ENCODE measurements at regions not wholly inside any gene's neighbourhood (a gene's known extent, or its start where the extent isn't known, plus 50 kb on each side); places are given as distances from the start of the nearest gene placed in this dataset.

GRCh38 chr9:78599926-78600325 is 303.0 kb downstream of the PSAT1 start:
- no peak for DNase-seq (ENCODE audit: low read depth, low spot score)

GRCh38 chr9:78601957-78602565 is 305.1 kb downstream of the PSAT1 start:
- no peak for DNase-seq (ENCODE audit: low read depth, low spot score)

DNA sequence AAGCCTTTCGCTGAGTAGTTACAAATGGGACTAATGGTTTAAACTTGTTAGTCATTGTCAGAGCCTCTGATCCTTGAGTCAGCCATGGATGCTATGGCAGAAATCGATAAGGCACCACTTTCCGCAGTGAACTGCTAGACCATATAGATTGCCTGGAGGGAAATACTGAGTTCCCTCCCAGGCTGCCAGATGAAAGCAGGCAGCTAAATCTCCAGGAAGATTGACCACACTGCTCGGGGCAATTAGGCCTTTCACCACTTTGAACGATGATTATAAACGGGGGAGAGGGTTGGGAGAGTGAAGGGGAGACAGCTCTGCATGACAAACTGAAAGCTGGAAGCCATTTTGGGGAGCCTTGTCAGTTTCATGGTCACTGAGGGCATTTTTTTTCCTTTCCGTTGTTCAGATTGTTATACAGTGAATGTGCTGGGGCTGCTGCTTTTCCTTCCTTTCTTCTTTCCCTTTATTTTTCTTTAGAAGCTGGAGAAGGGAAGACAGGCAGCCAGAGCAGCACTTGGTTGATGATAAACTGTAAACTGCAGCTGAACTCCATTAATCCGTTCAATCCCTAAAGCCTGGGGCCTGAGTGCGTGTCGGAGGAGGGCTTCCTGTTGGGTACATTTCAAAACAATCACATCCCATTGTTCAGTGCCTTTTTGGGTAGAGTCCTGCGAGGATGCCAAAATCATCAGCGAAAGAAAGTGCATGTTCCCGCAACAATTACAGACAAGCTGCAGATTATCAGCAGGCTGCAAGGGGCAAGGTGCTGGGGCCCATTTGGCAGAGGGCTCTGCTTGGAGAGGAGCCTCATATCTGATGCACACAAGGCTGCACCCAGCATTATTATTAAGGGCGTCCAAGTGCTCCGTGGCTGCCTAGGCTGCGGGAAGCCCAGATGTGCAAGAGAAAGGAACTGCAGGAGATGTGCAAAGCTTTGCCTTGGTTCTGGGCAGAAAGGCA is 308.4 kb downstream of the PSAT1 start:
- no peak for DNase-seq (ENCODE audit: low read depth, low spot score)

GRCh38 chr9:78606001-78606379 is 309.1 kb downstream of the PSAT1 start:
- DNase-seq (ENCODE audit: low read depth, low spot score), result no peak

- no peak for DNase-seq (ENCODE audit: low read depth, low spot score)
Observed at GRCh38 chr9:78607853-78608252, 310.9 kb downstream of the PSAT1 start.

GRCh38 chr9:78609450-78609849 is 312.5 kb downstream of the PSAT1 start:
- DNase-seq (ENCODE audit: low read depth, low spot score), result no peak

DNA sequence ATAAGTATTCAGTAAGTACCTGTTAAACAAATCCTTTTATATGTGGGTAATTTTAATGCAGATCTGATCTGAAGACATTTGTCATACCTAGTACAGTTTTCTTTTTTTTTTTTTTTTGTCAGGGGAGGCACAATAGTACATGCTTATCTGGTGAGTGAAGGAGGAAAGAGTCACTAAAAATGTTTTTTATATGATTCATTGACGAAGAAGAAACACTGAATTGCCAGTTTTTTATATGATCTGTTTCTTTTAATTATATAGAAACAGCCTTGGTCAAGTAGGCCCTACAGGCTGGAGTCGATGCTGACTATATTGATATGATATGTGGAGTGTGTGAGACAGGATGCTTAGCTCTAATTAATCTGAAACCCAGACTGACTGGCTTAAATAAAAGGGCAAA is 315.2 kb downstream of the PSAT1 start:
- no peak for DNase-seq (ENCODE audit: low read depth, low spot score)

DNA sequence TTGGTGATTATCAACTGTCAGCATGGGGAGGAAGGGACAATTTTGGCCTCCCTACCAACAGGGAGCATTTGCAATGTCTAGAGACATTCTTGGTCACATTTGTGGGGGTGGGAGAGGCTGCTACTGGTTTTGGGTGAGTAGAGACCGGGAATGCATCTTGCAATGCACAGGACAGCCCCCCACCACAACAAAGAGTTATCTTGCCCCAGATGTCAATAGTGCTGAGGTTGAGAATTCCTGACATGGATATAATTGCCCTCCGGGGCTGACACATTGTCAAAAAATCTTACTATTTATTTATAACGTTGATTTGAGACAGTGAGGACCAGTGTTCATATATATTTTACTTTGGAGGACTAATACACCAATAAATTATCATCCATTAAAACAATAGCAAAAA is 316.1 kb downstream of the PSAT1 start:
- no peak for DNase-seq (ENCODE audit: low read depth, low spot score)

- no peak for DNase-seq (ENCODE audit: low read depth, low spot score)
Observed at GRCh38 chr9:78614892-78615291, 318.0 kb downstream of the PSAT1 start.

DNA sequence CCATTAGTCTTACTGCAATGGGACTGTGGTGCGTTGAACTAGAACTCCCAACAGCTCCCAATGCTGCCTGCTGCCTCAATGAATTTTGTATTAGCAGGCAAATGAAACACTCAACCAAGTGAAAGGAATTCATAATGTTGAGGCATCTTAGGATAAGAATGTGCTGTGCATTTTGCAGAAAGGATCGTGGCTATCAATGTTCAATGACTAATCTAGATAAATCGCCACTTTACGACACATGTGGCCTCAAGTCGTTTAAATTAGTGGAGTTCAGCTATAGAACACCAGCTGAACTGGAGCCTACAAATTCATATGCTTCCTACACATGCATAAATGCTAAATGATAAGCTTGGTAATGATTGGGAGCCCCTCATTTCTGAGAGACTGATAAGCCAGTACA is 318.4 kb downstream of the PSAT1 start:
- DNase-seq (ENCODE audit: low read depth, low spot score), result no peak

- DNase-seq (ENCODE audit: low read depth, low spot score), result no peak
Observed at GRCh38 chr9:78618735-78619134, 321.8 kb downstream of the PSAT1 start.

DNA sequence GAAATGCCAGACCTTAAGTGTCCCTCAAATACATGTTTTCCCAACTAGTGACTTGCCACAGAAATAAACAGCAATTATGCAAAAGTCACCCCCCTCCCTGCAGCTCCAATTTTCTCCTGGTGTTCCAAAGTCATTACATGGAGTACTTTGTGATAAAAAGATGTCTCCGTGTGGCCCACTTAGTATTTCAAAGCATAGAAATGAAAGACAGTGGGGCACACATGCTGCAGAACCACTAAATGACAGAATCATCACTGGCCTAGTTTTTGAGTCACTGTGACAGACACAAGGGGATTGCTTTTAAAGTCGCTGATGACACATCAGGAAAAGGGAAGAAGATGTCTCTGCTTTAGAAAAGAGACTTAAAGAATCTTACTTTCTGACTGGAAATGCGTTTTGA is 323.4 kb downstream of the PSAT1 start:
- DNase-seq (ENCODE audit: low read depth, low spot score), result no peak

DNA sequence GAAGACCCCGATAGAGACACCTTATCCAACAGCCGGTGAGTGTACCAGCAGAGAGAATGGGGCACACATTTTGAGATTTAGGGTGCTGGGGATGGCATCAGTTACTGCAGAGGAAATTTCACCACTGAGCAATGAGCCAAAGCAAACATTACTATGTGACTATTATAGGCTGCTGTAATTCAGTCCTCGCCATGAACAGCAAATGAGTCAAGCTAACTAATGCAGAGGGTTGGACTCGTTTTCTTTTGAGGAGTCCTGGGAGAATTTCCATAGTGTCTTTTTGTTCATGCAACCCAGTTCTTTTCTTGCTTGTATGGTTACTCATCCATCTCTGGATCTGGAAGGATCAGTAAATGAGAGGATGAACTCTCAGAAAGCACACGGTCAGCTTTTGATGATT is 323.8 kb downstream of the PSAT1 start:
- DNase-seq (ENCODE audit: low read depth, low spot score), result no peak

- no peak for DNase-seq (ENCODE audit: low read depth, low spot score)
Observed at GRCh38 chr9:78622126-78622525, 325.2 kb downstream of the PSAT1 start.

DNA sequence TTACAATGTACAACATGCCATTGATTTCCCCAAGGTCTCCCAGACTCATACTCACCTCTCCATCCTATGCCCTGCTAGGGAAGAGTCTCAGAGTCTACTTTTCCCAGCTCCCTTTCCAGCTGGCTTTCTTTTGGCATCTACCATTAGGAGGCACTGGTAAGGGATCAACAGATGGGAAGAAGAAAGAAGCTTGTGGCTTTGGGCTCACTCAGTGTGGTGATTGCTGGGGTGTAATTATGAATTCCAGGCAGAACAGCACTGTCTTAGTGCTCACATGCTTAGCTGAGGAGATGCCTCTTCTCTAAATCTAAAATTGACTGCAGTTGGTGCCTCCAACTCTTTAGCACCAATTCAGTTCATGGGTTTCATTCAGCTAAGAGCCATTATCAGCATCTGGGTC is 330.0 kb downstream of the PSAT1 start:
- no peak for DNase-seq (ENCODE audit: low read depth, low spot score)

DNA sequence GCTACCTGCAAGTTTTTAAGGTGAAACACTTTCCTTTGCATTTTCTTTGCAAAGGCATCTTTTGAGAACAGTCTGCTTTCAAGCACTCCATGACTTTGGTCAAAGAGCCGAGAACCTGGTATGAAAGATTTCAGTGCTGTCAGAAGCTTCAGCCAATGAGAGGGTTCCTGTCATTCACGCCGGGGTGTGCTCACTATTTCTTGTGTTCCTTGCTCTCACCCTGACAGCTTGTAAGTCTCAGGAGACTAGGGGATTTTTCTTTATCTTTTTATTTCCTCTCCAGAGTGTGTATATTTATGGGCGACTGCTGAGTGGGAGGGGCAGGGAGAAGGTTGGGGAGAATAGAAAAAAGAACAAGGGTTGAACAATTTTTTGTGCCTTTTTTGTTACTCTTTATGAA is 334.0 kb downstream of the PSAT1 start:
- no peak for DNase-seq (ENCODE audit: low read depth, low spot score)

DNA sequence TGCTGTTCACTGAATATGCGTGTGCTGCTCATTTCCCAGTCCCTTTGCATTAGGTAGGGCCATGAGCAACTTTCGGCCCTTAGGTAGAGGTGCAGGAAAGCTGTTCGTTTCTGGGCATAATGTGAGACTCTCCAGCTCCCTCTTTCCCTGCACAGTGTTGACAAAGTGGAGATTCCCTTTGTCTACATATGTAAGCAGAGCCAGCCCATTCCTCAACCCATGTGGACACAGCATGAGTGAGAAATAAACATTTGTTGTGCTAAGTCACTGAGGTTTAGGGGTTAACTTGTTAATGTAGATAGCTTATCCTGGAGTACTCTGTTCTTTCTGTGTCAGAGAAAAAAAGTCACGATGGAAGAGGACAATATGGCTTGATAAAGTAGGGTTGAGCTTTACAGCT is 343.8 kb downstream of the PSAT1 start:
- no peak for DNase-seq (ENCODE audit: low read depth, low spot score)

- no peak for DNase-seq (ENCODE audit: low read depth, low spot score)
Observed at GRCh38 chr9:78644359-78644758, 347.4 kb downstream of the PSAT1 start.

DNA sequence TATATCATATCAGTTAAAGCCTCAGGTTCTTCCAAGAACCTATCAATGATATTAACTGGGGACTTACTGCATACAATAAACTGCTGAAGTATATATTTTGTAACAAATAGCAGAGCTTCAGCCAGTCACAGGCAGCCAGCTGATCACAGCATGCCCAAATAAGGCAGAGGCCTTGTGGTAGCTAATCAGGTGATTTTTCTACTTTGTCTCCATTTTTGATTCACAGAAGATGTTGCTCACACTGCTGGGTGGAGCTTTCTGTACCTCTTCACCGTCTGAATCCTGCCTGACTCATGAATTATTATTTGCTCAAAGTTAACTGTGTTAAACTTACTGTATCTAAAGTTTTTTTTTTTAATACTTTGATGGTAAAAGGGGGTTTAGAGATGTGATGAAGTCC is 357.4 kb downstream of the PSAT1 start:
- no peak for DNase-seq (ENCODE audit: low read depth, low spot score)

GRCh38 chr9:78663369-78663768 is 366.4 kb downstream of the PSAT1 start:
- DNase-seq (ENCODE audit: low read depth, low spot score), result no peak

GRCh38 chr9:78664370-78664769 is 367.4 kb downstream of the PSAT1 start:
- DNase-seq (ENCODE audit: low read depth, low spot score), result no peak

DNA sequence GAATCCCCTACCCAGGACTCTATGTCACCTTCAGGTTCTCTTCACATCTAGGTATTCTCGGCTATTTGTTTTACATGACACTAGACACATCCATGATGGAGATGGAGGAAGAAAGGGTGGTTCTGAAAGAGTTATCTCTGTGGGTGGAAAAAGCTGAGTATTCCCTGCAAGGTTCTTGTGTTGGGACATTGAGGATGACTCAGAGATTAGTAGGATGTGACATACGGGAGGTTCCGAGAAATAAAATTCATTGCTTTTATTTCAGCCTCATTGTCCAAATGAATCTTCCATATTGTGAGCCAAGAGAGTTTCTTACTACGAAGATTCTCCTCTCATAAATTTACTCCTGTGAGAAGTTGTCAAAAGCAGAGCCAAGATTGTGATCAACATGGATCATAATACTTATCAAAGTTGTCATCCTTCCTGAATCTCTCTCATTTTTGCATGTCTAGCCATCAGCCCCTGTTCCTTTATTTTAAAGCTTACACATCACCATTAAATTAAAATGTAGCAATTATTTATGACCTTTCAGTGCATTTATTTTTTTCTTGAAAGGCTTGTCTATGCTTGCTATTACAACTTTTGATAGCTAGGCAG is 370.0 kb downstream of the PSAT1 start:
- no peak for DNase-seq (ENCODE audit: low read depth, low spot score)
